Renal cortical epithelial cell (primary cell): ENCODE measurements at regions not wholly inside any gene's neighbourhood (a gene's known extent, or its start where the extent isn't known, plus 50 kb on each side); places are given as distances from the start of the nearest gene placed in this dataset.
A peak's percentile ranks its signal among the peaks of the same experiment; 100 is the strongest.
"Not testable (repeated sequence)": the region's sequence is repeated elsewhere in the genome, so short reads cannot be mapped to it uniquely, and the experiment has no call there.

Experiments
- DNase-seq: peaks from one replicate; pipeline ENCODE4 v3.0.0-alpha.2; 2011; ENCODE audit warnings: low read depth

- DNase-seq, result no peak
Measured at GRCh38 chr2:237214963-237215362, 129.3 kb downstream of the COPS8 start.

DNA sequence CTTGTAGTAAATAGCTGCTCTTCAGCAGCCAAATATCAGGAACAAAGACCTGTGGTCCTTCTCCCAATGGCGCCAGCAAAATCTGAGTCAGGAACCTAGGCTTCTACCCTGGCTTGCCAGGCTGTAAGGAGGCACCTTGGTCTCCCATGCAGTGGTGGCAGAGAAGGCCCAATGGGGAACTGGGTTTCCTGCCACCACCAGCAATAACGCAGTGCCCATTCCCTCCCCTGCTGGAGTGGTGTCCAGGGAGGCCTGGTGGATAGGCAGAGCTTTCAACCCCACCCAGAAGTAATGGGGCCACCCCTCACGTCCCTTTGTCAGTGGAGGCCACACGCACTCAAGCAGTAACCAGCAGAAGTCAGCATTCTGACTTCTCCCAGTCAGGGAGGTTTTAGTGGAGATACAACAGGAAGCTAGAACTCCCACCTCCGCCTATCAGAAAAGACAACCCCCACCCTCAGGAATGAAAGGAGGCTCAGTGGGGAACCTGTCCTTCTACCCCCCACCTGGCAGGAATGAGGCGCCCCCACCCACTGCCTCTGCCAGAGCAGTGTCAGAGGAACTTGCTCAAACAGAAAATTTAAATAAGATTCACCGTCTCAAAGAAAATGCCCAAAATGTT is 132.4 kb downstream of the COPS8 start:
- DNase-seq, result no peak

DNA sequence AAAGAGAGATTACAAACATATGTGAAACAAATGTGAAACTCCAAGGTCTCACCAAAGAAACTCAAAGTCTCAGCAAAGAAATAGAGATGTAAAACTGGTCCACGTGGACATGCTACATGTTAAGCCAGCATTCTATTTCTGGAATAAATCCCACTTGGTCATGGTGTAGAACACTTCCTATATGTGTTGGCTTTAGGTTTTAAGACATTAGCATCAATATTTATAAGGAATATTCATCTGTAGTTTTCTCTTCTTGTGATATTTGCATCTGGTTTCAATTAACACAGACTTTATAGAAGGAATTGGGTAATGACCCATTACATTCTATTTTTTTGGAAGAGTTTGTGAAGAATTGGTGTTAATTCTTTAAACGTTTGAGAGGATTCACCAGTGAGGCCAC is 133.1 kb downstream of the COPS8 start:
- DNase-seq, result no peak

DNA sequence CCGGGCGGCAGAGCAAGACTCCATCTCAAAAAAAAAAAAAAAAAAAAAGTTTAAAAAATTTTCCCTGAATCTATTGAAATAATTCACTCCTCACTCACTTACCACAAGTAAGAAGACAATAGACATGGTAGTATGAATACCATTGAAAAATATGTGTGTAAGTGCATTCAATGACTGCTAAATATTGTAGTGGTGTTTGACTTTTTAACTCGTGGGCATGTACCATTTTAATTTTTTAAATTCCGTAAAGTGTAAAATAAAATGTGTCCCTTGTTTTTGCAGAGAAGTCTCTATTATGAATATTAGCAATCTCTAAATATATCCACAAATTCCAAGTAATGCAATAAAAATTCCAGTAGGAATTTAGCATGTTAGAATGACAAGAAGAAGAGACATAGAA is 134.1 kb downstream of the COPS8 start:
- DNase-seq, result no peak

DNA sequence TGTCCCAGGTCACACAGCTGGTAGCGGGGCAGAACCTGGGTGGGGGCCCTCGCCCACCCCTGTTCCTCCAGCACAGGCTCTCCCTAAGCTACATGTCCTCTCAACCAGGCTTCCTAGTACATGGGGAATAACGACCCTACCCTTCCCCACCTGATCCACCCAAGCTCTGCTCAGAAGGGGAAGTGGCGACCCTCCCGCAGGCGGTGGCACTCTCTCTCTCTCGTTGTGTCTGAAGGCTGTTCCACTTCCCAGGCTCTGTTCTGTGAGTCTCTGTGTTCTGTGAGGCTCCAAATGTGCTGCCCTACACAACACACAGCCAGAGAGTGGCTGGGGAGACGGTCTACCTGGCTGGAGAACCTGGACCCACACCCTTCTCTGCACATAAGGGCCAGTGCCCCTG is 135.8 kb downstream of the COPS8 start:
- no peak for DNase-seq

DNA sequence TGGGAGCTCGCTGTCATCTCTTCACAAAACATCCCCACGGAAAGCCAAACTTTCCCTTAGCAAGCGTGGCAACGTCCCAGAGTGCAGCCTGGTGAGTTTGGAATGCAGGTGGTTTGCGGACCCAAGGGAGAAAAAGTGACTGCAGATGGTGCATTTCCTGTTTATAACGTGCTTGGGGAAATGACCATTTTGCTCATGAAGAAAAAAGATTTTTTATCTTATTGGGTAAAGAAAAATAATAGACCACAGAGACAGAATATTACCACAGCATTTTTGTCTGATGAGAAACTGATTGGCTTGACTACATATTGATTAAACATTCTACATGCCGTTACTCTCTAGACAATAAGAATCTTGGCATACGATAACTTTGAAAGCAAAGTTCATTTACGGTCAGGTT is 136.5 kb downstream of the COPS8 start:
- DNase-seq, result peak; percentile 75

- no peak for DNase-seq
Measured at GRCh38 chr2:237222601-237223041, 136.9 kb downstream of the COPS8 start.

DNA sequence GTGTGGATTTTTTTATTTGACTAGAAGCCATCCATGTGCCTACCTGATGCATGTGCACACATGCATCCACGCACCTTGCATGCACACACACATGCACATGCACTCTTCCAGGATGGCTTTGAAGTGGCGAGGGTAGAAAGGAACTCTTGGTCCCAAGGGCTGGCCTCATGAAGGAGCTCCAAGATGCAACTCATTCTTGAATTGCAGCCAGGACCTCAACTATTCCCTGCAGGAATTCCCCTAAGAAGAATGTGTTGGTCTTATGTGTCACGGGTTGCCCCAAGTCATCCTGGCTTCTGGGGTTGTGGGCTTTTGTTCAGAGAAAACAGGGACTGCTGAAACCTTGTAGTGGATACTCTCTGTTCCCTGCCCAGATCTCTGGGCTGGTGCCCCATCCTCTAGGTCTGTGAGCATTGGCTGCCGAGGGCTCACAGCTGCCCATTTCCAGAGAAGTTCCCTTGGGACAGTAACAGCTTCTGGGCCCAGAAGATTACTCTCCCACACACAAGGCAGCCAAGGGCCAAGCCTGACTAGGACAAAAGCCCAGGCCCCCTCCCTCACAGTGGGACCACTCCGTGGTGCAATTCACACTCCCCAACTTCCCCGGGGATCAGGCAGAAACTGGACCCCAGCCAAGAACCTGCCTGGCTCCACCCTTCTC is 137.6 kb downstream of the COPS8 start:
- peak; percentile 99 for DNase-seq

DNA sequence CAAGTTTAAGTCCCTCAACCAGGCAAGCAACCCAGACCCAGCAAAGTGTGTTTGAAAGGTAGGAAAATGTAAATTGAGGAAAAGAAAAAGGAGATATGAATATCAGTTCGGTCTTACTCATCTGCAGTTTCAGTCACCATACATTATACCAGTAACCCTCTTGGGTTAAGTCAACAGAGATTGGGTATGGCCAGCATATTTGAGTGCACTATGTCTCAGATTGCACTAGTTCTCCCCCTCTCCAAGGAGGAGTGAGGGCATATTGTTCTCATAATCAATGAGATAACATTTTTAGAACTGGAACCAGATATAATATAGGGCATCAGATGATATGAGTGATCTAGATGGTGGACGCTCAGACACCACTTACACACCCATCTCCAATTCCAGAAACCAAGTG is 141.5 kb downstream of the COPS8 start:
- no peak for DNase-seq

- DNase-seq, result peak; percentile 99
Measured at GRCh38 chr2:237227592-237228280, 142.0 kb downstream of the COPS8 start.

DNA sequence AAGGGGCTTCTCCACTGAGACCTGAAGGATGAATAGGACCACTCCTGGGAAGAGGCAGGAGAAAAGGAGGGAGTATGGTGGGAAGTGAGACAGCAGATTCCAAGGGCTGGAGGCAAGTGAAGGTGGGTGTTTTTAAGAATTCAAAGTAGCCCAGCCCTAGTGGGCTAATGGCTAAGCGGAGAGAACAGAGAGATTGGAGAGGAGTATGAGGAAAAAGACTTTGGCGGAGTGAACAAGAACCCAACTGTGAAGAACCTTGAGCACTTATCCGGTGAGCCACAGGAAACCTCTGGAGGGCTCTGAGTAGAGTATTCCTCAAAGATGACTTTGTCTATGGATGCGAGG is 142.6 kb downstream of the COPS8 start:
- DNase-seq, result no peak

DNA sequence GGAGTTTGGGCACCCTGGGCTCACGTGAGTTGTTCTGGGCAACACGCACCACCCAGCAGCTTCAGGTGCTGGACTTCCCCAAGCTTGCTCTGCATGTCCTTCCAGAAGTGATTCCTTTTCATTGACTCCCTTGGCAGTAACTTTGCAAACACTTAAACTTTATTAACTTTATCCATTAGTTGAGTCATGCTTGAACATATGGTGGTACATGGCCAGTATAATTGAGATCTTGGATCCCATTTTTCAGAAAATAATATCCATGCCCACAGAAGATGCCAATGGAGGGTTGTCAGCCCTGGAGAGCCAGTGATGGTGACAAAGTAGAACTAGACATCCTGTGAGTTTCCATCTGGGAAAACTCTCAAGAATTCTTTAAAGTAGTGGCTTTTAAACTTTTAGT is 144.2 kb downstream of the COPS8 start:
- no peak for DNase-seq

- DNase-seq, result no peak
Measured at GRCh38 chr2:237230355-237230754, 144.7 kb downstream of the COPS8 start.

- DNase-seq, result no peak
Measured at GRCh38 chr2:237231593-237231992, 145.9 kb downstream of the COPS8 start.

DNA sequence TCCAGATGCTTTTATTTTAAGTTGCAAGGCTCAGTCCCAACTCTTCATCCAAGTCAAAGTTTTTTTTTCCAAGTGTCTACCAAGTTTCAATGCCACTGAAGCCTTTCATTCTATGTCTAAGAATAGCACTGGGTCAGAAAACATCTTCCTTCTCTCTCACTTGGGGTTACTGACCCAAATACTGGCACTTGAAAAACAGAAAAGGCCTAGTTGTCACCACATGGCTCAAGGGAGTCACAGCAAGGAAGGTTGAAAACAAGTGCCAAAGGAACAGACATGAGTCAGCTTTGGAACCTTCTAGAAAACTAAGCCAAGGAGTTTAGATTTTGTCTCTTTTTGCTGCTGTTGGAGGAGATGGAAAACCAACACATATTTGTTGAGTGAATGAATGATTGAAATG is 146.5 kb downstream of the COPS8 start:
- DNase-seq, result no peak

- DNase-seq, result no peak
Measured at GRCh38 chr2:237234268-237234667, 148.6 kb downstream of the COPS8 start.

GRCh38 chr2:237235383-237236095 is 149.8 kb downstream of the COPS8 start:
- peak; percentile 95 for DNase-seq

- DNase-seq, result peak; percentile 50
Measured at GRCh38 chr2:237236188-237236587, 150.5 kb downstream of the COPS8 start.

- DNase-seq, result no peak
Measured at GRCh38 chr2:237238249-237238648, 152.6 kb downstream of the COPS8 start.

DNA sequence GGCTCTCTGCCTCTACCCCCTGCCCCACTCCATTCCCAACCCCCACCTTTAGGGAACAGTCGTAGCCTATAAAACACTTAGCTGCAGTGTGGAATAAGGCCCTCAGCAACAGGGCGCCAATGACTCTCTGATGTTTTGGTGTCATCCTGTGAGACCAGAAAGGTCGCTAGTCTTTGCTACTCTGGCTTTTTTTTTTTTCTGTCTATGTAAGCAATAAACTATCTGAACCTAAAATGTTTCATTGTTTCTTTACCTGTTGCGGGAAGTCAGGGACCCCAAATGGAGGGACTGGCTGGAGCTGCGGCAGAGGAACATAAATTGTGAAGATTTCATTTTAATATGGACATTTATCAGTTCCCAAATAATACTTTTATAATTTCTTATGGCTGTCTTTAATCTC is 154.6 kb downstream of the COPS8 start:
- DNase-seq, result no peak

GRCh38 chr2:237240868-237241267 is 155.2 kb downstream of the COPS8 start:
- DNase-seq, result not testable (repeated sequence)

GRCh38 chr2:237242091-237242536 is 156.4 kb downstream of the COPS8 start:
- DNase-seq, result no peak

DNA sequence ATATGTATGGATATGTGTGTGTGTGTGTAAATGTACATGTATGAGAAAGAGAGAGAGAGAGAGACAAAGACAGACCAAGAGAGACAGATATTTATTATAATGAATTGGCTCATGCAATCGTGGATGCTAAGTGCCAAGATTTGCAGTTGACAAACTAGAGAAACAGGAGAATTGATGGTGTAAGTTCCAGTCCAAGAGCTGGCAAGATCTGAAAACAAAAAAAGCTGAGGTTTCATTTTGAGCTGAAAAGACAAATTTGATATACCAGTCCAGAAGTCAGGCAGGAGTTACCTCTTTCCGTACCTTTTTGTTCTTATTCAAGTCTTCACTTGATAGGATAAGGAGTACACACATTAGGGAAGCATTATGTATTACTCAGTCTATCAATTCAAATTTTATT is 157.8 kb downstream of the COPS8 start:
- no peak for DNase-seq
